Parathyroid adenoma (tissue), 2 donors: ENCODE measurements at regions not wholly inside any gene's neighbourhood (a gene's known extent, or its start where the extent isn't known, plus 50 kb on each side); places are given as distances from the start of the nearest gene placed in this dataset.

Source experiments
- H2AFZ ChIP-seq: fragments of 300-600 bp; sonication (generic); one replicate; pipeline ENCODE4 v1.7.0; 2017; ENCODE audit warnings: antibody characterized with exemption, mild to moderate bottlenecking
- H3K27ac ChIP-seq: fragments of 300-600 bp; sonication (generic); one replicate; pipeline ENCODE4 v1.7.0; 2017
- H3K27me3 ChIP-seq: fragments of 300-600 bp; sonication (generic); one replicate; pipeline ENCODE4 v1.7.0; 2017; ENCODE audit warnings: low read length; ENCODE audit not compliant: control insufficient read depth, insufficient read depth
- H3K36me3 ChIP-seq: fragments of 300-600 bp; sonication (generic); one replicate; pipeline ENCODE4 v1.7.0; 2017; ENCODE audit warnings: low read length; ENCODE audit not compliant: control insufficient read depth, insufficient read depth
- H3K4me1 ChIP-seq: fragments of 300-600 bp; sonication (generic); one replicate; pipeline ENCODE4 v1.7.0; 2017; ENCODE audit warnings: control low read depth
- H3K4me2 ChIP-seq: fragments of 300-600 bp; sonication (generic); one replicate; pipeline ENCODE4 v1.7.0; 2017; ENCODE audit warnings: low read length
- H3K4me3 ChIP-seq: fragments of 300-600 bp; sonication (generic); one replicate; pipeline ENCODE4 v1.7.0; 2017; ENCODE audit warnings: low read depth, low read length
- H3K79me2 ChIP-seq: fragments of 300-600 bp; sonication (generic); one replicate; pipeline ENCODE4 v1.7.0; 2017; ENCODE audit warnings: control low read depth
- H3K9ac ChIP-seq: fragments of 300-600 bp; sonication (generic); one replicate; pipeline ENCODE4 v1.7.0; 2017; ENCODE audit warnings: mild to moderate bottlenecking
- H3K9me3 ChIP-seq: fragments of 300-600 bp; sonication (generic); one replicate; pipeline ENCODE4 v1.7.0; 2017; ENCODE audit warnings: low read length; ENCODE audit not compliant: control insufficient read depth
- CTCF ChIP-seq: fragments of 300-600 bp; sonication (generic); IDR thresholded peaks from one replicate; pipeline ENCODE4 v1.7.0; 2017; ENCODE audit warnings: antibody characterized with exemption, mild to moderate bottlenecking
- donor health status: primary hyperparathyroidism.

GRCh38 chr5:159751459-159751858 is 164.8 kb upstream of the ADRA1B start:
- Histone ChIP-seq H3K4me2 (no peak overlapping the region), H3K4me1 (no peaks in the 10 kb centered on the region), H3K4me3 (no peak overlapping the region), H3K79me2 (no peaks in the 10 kb centered on the region), H3K27ac (no peak overlapping the region), H3K27me3 (no peaks in the 10 kb centered on the region), H3K36me3 (no peaks in the 10 kb centered on the region), H3K9ac (no peak overlapping the region), H3K9me3 (no peaks in the 10 kb centered on the region), H2AFZ (no peak overlapping the region)
- no peak for TF ChIP-seq CTCF

GRCh38 chr5:159752622-159753275 is 163.5 kb upstream of the ADRA1B start:
- no peaks in the 10 kb centered on the region for H3K79me2 ChIP-seq
- no peaks in the 10 kb centered on the region for H3K27me3 ChIP-seq
- no peak overlapping the region for H3K4me2 ChIP-seq
- H2AFZ ChIP-seq, result no peak overlapping the region
- H3K27ac ChIP-seq, result no peak overlapping the region
- H3K9ac ChIP-seq, result no peak overlapping the region
- H3K4me1 ChIP-seq, result no peaks in the 10 kb centered on the region
- no peak for TF ChIP-seq CTCF
- no peak overlapping the region for H3K4me3 ChIP-seq
- H3K36me3 ChIP-seq, result no peaks in the 10 kb centered on the region
- no peaks in the 10 kb centered on the region for H3K9me3 ChIP-seq

- no peaks in the 10 kb centered on the region for H3K36me3 ChIP-seq
- no peak overlapping the region for H3K4me2 ChIP-seq
- no peak for TF ChIP-seq CTCF
- no peaks in the 10 kb centered on the region for H3K9me3 ChIP-seq
- H3K27me3 ChIP-seq, result no peaks in the 10 kb centered on the region
- no peak overlapping the region for H2AFZ ChIP-seq
- no peaks in the 10 kb centered on the region for H3K4me1 ChIP-seq
- no peaks in the 10 kb centered on the region for H3K79me2 ChIP-seq
- H3K27ac ChIP-seq, result no peak overlapping the region
- H3K9ac ChIP-seq, result no peak overlapping the region
- H3K4me3 ChIP-seq, result no peak overlapping the region
Observed at GRCh38 chr5:159758189-159758588, 158.1 kb upstream of the ADRA1B start.

- Histone ChIP-seq H3K79me2 (no peaks in the 10 kb centered on the region), H3K9ac (no peak overlapping the region), H3K27me3 (no peaks in the 10 kb centered on the region), H2AFZ (no peak overlapping the region), H3K4me1 (no peaks in the 10 kb centered on the region), H3K27ac (no peak overlapping the region), H3K36me3 (no peaks in the 10 kb centered on the region), H3K4me3 (no peak overlapping the region), H3K9me3 (no peaks in the 10 kb centered on the region), H3K4me2 (no peak overlapping the region)
- no peak for TF ChIP-seq CTCF
Observed at GRCh38 chr5:159759791-159760290, 156.4 kb upstream of the ADRA1B start.

GRCh38 chr5:159762921-159763320 is 153.4 kb upstream of the ADRA1B start:
- Histone ChIP-seq H3K36me3 (no peaks in the 10 kb centered on the region), H3K4me1 (no peaks in the 10 kb centered on the region), H3K9me3 (no peaks in the 10 kb centered on the region), H3K4me3 (no peak overlapping the region), H3K27me3 (no peaks in the 10 kb centered on the region), H3K9ac (no peak overlapping the region), H3K27ac (no peak overlapping the region), H3K79me2 (no peaks in the 10 kb centered on the region), H3K4me2 (no peak overlapping the region), H2AFZ (no peak overlapping the region)
- TF ChIP-seq CTCF, result no peak
